ENCODE measurements at regions not wholly inside any gene's neighbourhood (a gene's known extent, or its start where the extent isn't known, plus 50 kb on each side); places are given as distances from the start of the nearest gene placed in this dataset.
"Not testable (repeated sequence)": the region's sequence is repeated elsewhere in the genome, so short reads cannot be mapped to it uniquely, and the experiment has no call there.

DNA sequence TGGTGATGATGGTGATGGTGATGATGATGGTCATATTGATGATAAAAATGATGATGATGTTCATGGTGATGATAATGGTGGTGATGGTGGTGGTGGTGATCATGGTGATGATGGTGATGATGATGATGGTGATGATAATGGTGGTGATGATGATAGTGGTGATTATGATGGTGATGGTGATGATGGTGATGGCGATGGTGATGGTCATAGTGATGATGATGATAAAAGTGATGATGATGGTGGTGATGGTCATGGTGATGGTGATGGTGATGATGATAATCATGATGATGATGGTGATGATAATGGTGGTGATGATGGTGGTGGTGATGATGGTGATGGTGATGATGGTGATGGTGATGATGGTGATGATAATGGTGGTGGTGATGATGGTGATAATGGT lies 478.7 kb downstream of the TYW1 start:
- DNase-seq (ENCODE audit: low read depth in 2 of 2), result no peak

- DNase-seq (ENCODE audit: low read depth in 2 of 2), result no peak
These were observed 481.4 kb downstream of the TYW1 start for GRCh38 chr7:67478066-67478465.

- DNase-seq (ENCODE audit: low read depth in 2 of 2), result peak; percentile 14 to 24
These were observed 487.7 kb downstream of the TYW1 start for GRCh38 chr7:67484244-67484751.

GRCh38 chr7:67486401-67486800 lies 489.8 kb downstream of the TYW1 start:
- DNase-seq (ENCODE audit: low read depth in 2 of 2), result no peak

DNA sequence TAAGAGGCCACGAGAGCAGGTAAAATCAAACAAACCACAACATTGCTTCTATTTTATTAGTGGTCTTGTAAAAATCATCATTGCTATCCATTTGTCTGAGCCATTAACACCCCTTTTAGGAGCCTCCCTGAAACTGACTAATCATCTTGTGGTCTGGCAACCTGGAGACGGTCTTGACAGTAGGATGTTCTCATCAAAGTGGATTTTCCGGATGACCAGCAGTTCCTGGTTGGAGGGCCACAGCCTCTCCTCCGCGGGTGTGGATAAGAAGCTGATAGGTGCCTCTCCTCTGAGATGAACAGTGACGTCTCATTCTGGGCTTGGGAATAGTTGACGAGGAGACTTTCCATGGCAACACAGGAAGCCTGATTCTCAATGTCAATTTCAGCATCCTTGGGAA lies 490.7 kb downstream of the TYW1 start:
- DNase-seq (ENCODE audit: low read depth in 2 of 2), result no peak

- no peak for DNase-seq (ENCODE audit: low read depth in 2 of 2)
These were observed 493.2 kb downstream of the TYW1 start for GRCh38 chr7:67489881-67490280.

DNA sequence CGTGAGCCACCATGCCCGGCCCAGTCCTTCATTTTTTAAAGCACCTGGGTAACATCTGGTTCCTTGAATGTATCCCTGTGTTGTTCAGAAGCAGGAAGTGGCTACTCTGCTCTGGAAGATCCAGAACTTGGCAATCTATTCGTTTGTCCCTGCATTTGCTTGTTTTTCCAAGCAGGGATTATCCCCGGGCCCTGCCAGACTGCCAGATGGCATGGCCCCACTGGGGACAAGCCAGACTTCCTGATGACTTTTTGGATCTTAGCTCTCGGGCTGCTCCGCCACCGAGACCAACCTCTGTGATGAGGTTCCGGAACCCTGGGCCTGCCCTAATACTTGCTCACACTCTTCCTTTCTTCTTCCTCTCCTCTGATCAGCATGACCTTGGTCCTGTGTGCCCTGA lies 496.7 kb downstream of the TYW1 start:
- DNase-seq (ENCODE audit: low read depth in 2 of 2), result no peak

- DNase-seq (ENCODE audit: low read depth in 2 of 2), result no peak
These were observed 500.0 kb downstream of the TYW1 start for GRCh38 chr7:67496589-67496988.

- DNase-seq (ENCODE audit: low read depth in 2 of 2), result not testable (repeated sequence)
These were observed 501.3 kb downstream of the TYW1 start for GRCh38 chr7:67497914-67498313.

GRCh38 chr7:67502929-67503328 lies 506.3 kb downstream of the TYW1 start:
- DNase-seq (ENCODE audit: low read depth in 2 of 2), result no peak

DNA sequence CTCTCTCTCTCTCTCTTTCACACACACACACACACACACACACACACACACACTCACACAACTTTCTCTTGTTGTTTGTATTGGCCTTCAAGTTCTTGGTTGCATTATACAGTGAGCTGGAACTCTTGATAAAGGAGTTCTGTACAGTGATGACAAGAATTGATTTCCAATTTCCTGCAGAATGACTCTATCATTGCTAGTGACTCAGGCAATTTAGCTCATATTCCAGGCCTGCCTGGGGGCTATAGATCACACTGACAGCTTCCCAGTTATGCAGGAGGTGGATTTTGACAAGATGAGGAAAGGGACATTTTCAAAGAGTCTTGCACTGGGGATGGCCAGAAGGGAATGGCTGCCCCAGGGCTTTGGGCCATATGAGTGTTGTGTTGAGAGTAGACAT lies 508.8 kb downstream of the TYW1 start:
- DNase-seq (ENCODE audit: low read depth in 2 of 2), result peak; percentile 7 to 12

GRCh38 chr7:67512481-67512880 lies 515.8 kb downstream of the TYW1 start:
- DNase-seq (ENCODE audit: low read depth in 2 of 2), result no peak

GRCh38 chr7:67518580-67518979 lies 521.9 kb downstream of the TYW1 start:
- DNase-seq (ENCODE audit: low read depth in 2 of 2), result no peak

DNA sequence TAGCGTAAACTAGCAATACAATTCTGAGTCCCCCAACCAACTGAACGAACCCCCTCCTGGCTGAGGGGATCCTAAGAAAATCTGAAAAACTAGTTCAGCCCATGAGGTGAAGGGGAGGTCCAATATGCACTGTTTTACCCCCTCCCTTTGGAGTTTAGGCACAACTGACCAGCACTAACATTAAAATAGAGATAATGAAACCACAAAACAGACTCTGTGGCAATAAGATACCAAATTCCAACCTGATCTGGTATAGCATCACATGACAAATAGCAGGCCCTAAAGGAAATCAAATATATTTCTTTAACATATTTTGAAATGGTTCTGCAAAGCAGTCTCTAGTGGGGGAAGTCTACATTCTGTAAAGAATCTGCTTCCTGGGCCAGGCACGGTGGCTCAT lies 522.5 kb downstream of the TYW1 start:
- DNase-seq (ENCODE audit: low read depth in 2 of 2), result no peak

- no peak for DNase-seq (ENCODE audit: low read depth in 2 of 2)
These were observed 525.9 kb downstream of the TYW1 start for GRCh38 chr7:67522504-67522903.

DNA sequence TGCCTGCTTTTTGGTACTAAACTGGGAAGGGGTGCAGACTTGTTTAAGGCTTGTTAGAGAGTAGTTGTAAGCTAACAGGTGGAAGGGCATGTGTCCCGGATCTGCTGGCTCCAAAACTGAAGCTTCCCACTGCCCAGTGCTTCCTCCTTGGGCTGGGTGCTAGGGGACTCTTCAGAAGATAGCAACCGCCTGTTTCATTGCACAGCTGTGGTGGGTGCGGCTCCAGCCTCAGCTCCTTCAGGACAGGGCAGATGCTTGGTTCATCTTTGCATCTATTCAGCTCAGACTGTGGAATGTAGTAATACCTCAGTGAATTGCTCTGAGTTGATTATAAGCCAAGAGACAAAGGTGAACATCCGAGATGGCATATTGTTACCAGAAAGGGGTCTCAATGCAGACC lies 527.1 kb downstream of the TYW1 start:
- no peak for DNase-seq (ENCODE audit: low read depth in 2 of 2)

DNA sequence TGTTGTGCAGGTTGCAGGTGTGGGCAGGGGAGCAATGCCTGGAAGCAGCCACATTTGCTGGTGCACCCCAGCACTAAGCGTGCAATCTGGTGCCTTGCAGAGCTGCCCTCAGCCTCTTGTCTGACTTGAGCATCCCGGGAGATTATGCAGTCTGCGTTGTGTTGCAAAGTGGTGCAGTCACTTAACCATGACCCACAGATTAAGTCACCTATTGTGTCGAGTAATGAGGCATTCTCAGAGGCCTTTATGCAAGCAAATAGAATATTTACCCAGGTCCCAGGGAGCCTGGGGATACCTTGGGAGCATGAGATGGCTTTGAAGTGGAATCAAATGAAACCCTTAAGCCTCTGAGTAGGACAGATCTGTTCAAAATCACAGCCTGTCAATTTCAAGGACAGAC lies 529.0 kb downstream of the TYW1 start:
- DNase-seq (ENCODE audit: low read depth in 2 of 2), result no peak

GRCh38 chr7:67535241-67535989 lies 538.8 kb downstream of the TYW1 start:
- DNase-seq (ENCODE audit: low read depth in 2 of 2), result no peak

- no peak for DNase-seq (ENCODE audit: low read depth in 2 of 2)
These were observed 546.3 kb downstream of the TYW1 start for GRCh38 chr7:67542916-67543315.

DNA sequence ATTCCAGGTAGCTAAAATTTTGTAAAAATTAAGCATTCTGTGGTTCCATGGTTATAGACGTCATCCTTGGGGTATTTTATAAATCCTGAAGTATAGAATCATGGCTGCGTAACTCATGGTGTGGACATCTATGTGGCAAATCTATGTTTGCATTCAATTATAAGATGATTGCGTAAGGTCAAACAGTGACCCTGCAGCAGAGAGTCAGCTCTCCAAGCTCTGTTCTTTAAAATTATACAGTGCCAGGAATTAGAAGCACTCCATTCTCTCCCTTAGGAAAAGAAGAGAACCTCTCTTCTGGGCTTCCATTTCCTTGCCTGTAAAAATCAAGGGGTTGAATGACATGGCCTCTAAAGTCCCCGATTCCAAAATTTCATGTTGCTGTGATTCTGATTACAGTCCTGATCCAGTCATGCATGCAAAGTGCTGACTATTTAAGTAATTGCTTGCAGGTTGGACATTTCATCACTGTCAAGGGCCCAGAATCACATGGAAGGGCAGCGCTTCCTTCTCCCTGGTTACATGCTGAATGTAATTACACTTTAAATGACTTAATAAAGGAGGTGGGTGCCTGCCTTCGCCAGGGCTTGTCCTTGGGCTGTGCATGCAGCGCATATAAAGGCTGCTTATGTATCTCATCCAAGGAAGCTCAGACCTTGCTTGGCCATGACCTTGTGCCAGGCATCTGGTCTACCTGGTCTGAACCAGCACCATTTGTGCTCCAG lies 550.7 kb downstream of the TYW1 start:
- DNase-seq (ENCODE audit: low read depth in 2 of 2), result no peak

DNA sequence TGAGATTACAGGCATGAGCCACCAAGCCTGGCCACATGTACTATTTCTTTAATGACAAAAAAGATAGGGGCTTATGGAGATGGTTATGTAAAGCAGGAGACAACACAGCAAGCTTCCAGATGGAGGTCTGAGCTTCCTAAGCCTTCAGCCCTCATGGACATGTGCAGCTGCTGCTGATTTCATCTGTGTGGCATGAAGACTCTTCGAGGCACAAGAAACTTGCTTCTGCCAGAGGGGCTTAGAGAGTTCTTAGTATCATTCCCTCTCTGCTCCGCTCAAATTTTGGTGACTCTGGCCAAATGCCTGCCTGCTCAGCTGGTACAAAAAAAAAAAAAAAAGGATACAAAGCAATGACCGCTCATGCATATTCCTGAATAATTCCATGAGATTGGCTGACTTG lies 552.5 kb downstream of the TYW1 start:
- no peak for DNase-seq (ENCODE audit: low read depth in 2 of 2)

DNA sequence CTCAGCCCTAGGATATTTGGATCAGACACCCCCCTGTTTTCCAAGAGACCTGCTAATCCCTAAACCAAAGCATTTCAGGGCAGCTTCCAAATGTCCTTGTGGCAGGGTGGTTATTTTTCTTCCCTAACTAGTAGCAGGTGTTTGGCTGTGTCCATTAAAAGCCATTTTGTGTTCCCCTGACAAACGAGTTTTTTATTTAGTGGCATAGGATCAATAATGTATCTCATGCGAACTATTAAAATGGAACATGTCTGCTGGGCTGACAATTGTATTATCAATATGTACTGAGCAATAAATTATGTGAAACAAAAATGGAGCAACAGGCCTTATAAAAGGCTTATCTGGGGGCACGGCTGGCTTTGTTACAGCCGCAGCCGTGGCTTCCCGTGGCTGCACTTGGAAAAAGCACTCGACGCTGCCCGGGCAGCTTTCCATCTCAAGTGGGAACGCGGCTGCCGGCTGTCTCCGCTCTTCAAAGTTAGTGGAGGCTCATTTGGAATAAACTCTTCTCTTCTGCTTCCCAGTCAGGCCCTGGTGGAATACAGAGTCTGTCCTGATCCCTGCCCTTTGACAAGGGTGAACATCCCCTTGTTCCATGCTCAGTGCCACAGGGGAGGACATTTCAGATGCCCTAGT lies 554.3 kb downstream of the TYW1 start:
- DNase-seq (ENCODE audit: low read depth in 2 of 2), result no peak

DNA sequence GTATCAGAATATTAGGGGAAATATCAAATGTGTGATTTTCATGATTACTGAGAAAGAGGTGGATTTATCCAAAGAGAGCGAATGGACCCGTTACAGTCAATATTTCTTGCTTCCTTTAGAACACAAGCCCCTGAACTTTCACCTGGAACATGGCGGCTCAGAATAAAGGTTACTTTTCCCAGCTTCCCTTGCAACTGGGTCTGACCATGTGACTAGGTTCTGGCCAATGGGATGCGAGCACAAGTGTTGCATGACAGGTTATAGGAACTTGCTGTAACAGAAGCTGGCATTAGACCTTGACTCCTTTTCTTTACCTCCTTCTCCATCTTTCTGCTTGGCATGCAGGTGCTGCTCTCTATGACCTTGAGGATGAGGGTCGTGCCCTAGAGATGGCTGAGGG lies 556.1 kb downstream of the TYW1 start:
- no peak for DNase-seq (ENCODE audit: low read depth in 2 of 2)

All from fibroblast of skin of left quadriceps (primary cell).